ENCODE measurements at regions not wholly inside any gene's neighbourhood (a gene's known extent, or its start where the extent isn't known, plus 50 kb on each side); places are given as distances from the start of the nearest gene placed in this dataset.

- ATAC-seq (no peak), DNase-seq (ENCODE audit: low read depth, low spot score) (no peak)
- Histone ChIP-seq H4K20me1 (ENCODE audit: insufficient read depth) (no peaks in the 10 kb centered on the region), H3K9me2 (ENCODE audit: insufficient read depth) (no peaks in the 10 kb centered on the region), H3K4me3 (replicated peaks in 1 of 2; ENCODE audit: low read depth in 1 of 2, low read length in 2 of 2) (no peak overlapping the region), H3K4me1 (ENCODE audit: control insufficient read depth in 1 of 2, insufficient read depth in 2 of 2, low read length in 2 of 2) (no peaks in the 10 kb centered on the region), H3K4me2 (ENCODE audit: low read length) (no peak overlapping the region), H3K27ac (ENCODE audit: low read depth, low read length) (no peak overlapping the region), H3K36me3 (ENCODE audit: control insufficient read depth in 1 of 2, insufficient read depth in 2 of 2, low read length in 2 of 2) (no peaks in the 10 kb centered on the region), H3K9ac (ENCODE audit: low read length) (no peak overlapping the region), H3K79me2 (ENCODE audit: insufficient read depth, low read length) (no peaks in the 10 kb centered on the region), H3K9me3 (ENCODE audit: control insufficient read depth in 1 of 2, insufficient read depth in 1 of 2, low read depth in 1 of 2, low read length in 2 of 2) (no peaks in the 10 kb centered on the region), H3K27me3 (ENCODE audit: insufficient read depth, low read length) (peaks cover 59% of the 10 kb centered on the region), H2AFZ (ENCODE audit: low read depth, low read length, poor library complexity, severe bottlenecking) (no peak overlapping the region)
- ChIA-PET RAD21 (ENCODE audit: low non-redundant PET in 1 of 2, low total read pairs in 2 of 2, uncharacterized antibody in 2 of 2, unreplicated experiment in 2 of 2) (no interaction called here), CTCF (interaction anchor here (1.6 kb wide), 1 partner anchor 11 kb away, joined by 8 read pairs; no protein-coding TSS in a partner anchor), POLR2A (no interaction called here)
- no TSS peak for BruUV-seq (replicated peaks)
- intact Hi-C loops (cut with micrococcal nuclease) = no loop called here
- TF ChIP-seq, protein P1, sequence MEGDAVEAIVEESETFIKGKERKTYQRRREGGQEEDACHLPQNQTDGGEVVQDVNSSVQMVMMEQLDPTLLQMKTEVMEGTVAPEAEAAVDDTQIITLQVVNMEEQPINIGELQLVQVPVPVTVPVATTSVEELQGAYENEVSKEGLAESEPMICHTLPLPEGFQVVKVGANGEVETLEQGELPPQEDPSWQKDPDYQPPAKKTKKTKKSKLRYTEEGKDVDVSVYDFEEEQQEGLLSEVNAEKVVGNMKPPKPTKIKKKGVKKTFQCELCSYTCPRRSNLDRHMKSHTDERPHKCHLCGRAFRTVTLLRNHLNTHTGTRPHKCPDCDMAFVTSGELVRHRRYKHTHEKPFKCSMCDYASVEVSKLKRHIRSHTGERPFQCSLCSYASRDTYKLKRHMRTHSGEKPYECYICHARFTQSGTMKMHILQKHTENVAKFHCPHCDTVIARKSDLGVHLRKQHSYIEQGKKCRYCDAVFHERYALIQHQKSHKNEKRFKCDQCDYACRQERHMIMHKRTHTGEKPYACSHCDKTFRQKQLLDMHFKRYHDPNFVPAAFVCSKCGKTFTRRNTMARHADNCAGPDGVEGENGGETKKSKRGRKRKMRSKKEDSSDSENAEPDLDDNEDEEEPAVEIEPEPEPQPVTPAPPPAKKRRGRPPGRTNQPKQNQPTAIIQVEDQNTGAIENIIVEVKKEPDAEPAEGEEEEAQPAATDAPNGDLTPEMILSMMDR (IDR thresholded peaks at IDR 0.05 in 2 of 3, conservative IDR thresholded peaks at IDR 0.05 in 1 of 3; ENCODE audit: borderline replicate concordance in 1 of 3, insufficient read depth in 1 of 3, low read depth in 2 of 3, low read length in 2 of 3) = no peak
- TF ChIP-seq RAD21 (IDR thresholded peaks at IDR 0.05; ENCODE audit: low read depth) (no peak), POLR2A (IDR thresholded peaks at IDR 0.05; ENCODE audit: borderline replicate concordance, extremely low read depth, insufficient read depth, insufficient read length) (no peak), CBX3 (IDR thresholded peaks at IDR 0.05; ENCODE audit: low read depth) (no peak), JUND (IDR thresholded peaks at IDR 0.05) (no peak), ATF3 (IDR thresholded peaks at IDR 0.05) (no peak), SRF (IDR thresholded peaks at IDR 0.05; ENCODE audit: low read depth) (no peak), ZNF274 (IDR thresholded peaks at IDR 0.05; ENCODE audit: low read depth, low read length) (no peak), YY1 (IDR thresholded peaks at IDR 0.05; ENCODE audit: extremely low read depth, insufficient replicate concordance, low read depth, low read length) (no peak), TCF7L2 (IDR thresholded peaks at IDR 0.05; ENCODE audit: borderline replicate concordance, extremely low read depth, insufficient read depth, insufficient read length) (no peak), EZH2phosphoT487 (IDR thresholded peaks at IDR 0.05; ENCODE audit: borderline replicate concordance) (no peak), MAX (IDR thresholded peaks at IDR 0.05) (no peak)
- TF ChIP-seq, protein P2, sequence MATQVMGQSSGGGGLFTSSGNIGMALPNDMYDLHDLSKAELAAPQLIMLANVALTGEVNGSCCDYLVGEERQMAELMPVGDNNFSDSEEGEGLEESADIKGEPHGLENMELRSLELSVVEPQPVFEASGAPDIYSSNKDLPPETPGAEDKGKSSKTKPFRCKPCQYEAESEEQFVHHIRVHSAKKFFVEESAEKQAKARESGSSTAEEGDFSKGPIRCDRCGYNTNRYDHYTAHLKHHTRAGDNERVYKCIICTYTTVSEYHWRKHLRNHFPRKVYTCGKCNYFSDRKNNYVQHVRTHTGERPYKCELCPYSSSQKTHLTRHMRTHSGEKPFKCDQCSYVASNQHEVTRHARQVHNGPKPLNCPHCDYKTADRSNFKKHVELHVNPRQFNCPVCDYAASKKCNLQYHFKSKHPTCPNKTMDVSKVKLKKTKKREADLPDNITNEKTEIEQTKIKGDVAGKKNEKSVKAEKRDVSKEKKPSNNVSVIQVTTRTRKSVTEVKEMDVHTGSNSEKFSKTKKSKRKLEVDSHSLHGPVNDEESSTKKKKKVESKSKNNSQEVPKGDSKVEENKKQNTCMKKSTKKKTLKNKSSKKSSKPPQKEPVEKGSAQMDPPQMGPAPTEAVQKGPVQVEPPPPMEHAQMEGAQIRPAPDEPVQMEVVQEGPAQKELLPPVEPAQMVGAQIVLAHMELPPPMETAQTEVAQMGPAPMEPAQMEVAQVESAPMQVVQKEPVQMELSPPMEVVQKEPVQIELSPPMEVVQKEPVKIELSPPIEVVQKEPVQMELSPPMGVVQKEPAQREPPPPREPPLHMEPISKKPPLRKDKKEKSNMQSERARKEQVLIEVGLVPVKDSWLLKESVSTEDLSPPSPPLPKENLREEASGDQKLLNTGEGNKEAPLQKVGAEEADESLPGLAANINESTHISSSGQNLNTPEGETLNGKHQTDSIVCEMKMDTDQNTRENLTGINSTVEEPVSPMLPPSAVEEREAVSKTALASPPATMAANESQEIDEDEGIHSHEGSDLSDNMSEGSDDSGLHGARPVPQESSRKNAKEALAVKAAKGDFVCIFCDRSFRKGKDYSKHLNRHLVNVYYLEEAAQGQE (IDR thresholded peaks at IDR 0.05; ENCODE audit: low read depth) = no peak
- TF ChIP-seq, protein P3, sequence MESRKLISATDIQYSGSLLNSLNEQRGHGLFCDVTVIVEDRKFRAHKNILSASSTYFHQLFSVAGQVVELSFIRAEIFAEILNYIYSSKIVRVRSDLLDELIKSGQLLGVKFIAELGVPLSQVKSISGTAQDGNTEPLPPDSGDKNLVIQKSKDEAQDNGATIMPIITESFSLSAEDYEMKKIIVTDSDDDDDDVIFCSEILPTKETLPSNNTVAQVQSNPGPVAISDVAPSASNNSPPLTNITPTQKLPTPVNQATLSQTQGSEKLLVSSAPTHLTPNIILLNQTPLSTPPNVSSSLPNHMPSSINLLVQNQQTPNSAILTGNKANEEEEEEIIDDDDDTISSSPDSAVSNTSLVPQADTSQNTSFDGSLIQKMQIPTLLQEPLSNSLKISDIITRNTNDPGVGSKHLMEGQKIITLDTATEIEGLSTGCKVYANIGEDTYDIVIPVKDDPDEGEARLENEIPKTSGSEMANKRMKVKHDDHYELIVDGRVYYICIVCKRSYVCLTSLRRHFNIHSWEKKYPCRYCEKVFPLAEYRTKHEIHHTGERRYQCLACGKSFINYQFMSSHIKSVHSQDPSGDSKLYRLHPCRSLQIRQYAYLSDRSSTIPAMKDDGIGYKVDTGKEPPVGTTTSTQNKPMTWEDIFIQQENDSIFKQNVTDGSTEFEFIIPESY (IDR thresholded peaks at IDR 0.05; ENCODE audit: extremely low read depth, insufficient replicate concordance, low read length) = no peak
These were observed 72.1 kb downstream of the GCC1 start for GRCh38 chr7:127513311-127513710.

Measured in HCT116 (cell line).